K562 (cell line): ENCODE measurements at regions not wholly inside any gene's neighbourhood (a gene's known extent, or its start where the extent isn't known, plus 50 kb on each side); places are given as distances from the start of the nearest gene placed in this dataset.

Experiments used
- ATAC-seq: fragments of 200-7000 bp; cut with Tn5 transposase; 3 replicates; pipeline ENCODE4 v1.9.1; 2020; ENCODE audit warnings: moderate library complexity
- BruUV-seq: library from RNA; stranded (reverse); fragments of 400-500 nt; replicated peaks from 2 replicates; lab custom pipeline; 2021; lab: Mats Ljungman, UMichigan
- CTCF ChIA-PET: fragments of 300-600 bp; formaldehyde crosslinking; extraction: SDS; loops from one replicate; lab custom pipeline; 2021; ENCODE audit warnings: low intra/inter-chr PET ratio; lab: Yijun Ruan, JAX
- POLR2A ChIA-PET: fragments of 300-600, 350-650 bp; sonication (Branson Sonifier 250); formaldehyde crosslinking; extraction: SDS; loops from one replicate; lab custom pipeline; 2021; ENCODE audit warnings: antibody characterized with exemption, inconsistent platforms; lab: Yijun Ruan, JAX
- DNase-seq, 4 experiments: peaks; one replicate each; pipeline versions ENCODE4 v3.0.0 to v3.0.0-alpha.2; 2011 to 2018; ENCODE audit warnings: low spot score in 3 of 4, mixed read lengths in 3 of 4; ENCODE audit errors: extremely low read depth in 1 of 4
- FAIRE-seq: peaks from 2 replicates; lab custom pipeline; 2011; peaks lifted over from hg19 to GRCh38; lab: Jason Lieb, UNC
- H2AFZ ChIP-seq: 2 replicates; pipeline ENCODE4 v1.6.0; 2011; ENCODE audit warnings: low read depth, low read length, control low read depth, inconsistent platforms
- H3K27ac ChIP-seq: fragments of 200-600 bp; 3 replicates; pipeline ENCODE4 v1.8.0; 2011; ENCODE audit warnings: low read depth, mild to moderate bottlenecking, control low read depth, inconsistent platforms, low read length, moderate library complexity, mixed read lengths; ENCODE audit errors: extremely low read depth
- H3K27me3 ChIP-seq, 2 experiments: fragments of 300-600 bp in 1 of 2; 2 replicates in 1 of 2; 3 replicates in 1 of 2; pipeline versions ENCODE4 v1.6.0 to v1.8.0; 2011; ENCODE audit warnings: inconsistent platforms in 2 of 2, low read length in 2 of 2, mild to moderate bottlenecking in 1 of 2, mixed read lengths in 1 of 2, moderate library complexity in 1 of 2; ENCODE audit not compliant: control insufficient read depth in 2 of 2, insufficient read depth in 2 of 2
- H3K36me3 ChIP-seq: fragments of 300-600 bp; 3 replicates; pipeline ENCODE4 v1.8.0; 2011; ENCODE audit warnings: mild to moderate bottlenecking, low read length, inconsistent platforms; ENCODE audit not compliant: control insufficient read depth, insufficient read depth
- H3K4me1 ChIP-seq, 2 experiments: fragments of 200-600 bp in 1 of 2; replicated peaks in 1 of 2; 2 replicates in 1 of 2; 3 replicates in 1 of 2; pipeline versions ENCODE4 v1.5.1 to v1.8.0; 2011; ENCODE audit warnings: inconsistent platforms in 2 of 2, low read length in 2 of 2, mild to moderate bottlenecking in 1 of 2, mixed read lengths in 1 of 2, moderate library complexity in 1 of 2; ENCODE audit not compliant: control insufficient read depth in 2 of 2, insufficient read depth in 2 of 2
- H3K4me2 ChIP-seq: 2 replicates; pipeline ENCODE4 v1.6.1; 2011; ENCODE audit warnings: low read length, control low read depth, inconsistent platforms, mixed read lengths; ENCODE audit not compliant: insufficient read depth
- H3K4me3 ChIP-seq: fragments of 200-600 bp; sonication (generic), shearing (Covaris generic); 2 replicates; pipeline ENCODE4 v1.5.1; 2016; ENCODE audit warnings: control low read depth, inconsistent platforms
- H3K79me2 ChIP-seq: fragments of 200-600 bp; 3 replicates; pipeline ENCODE4 v1.8.0; 2011; ENCODE audit warnings: low read length, inconsistent platforms; ENCODE audit not compliant: control insufficient read depth, insufficient read depth
- H3K9ac ChIP-seq, 2 experiments: 2 replicates each; pipeline versions ENCODE4 v1.6.0 to v1.6.1; 2011; ENCODE audit warnings: low read depth in 2 of 2, low read length in 2 of 2, control low read depth in 1 of 2, inconsistent platforms in 1 of 2, mild to moderate bottlenecking in 1 of 2, mixed read lengths in 1 of 2; ENCODE audit not compliant: insufficient read depth in 1 of 2
- H3K9me1 ChIP-seq: one replicate; pipeline ENCODE4 v1.6.0; 2011; ENCODE audit warnings: inconsistent platforms, mild to moderate bottlenecking, low read length, moderate library complexity; ENCODE audit not compliant: control insufficient read depth, insufficient read depth
- H3K9me3 ChIP-seq: replicated peaks from 2 replicates; pipeline ENCODE4 v1.5.1; 2011; ENCODE audit warnings: low read depth, low read length, inconsistent platforms; ENCODE audit not compliant: control insufficient read depth, insufficient read depth
- H4K20me1 ChIP-seq: replicated peaks from 2 replicates; pipeline ENCODE4 v1.6.1; 2011; ENCODE audit warnings: low read length, inconsistent platforms, mixed read lengths; ENCODE audit not compliant: control insufficient read depth, insufficient read depth
- CREM ChIP-seq: IDR thresholded peaks from 2 replicates; pipeline ENCODE4 v1.6.1; 2014; ENCODE audit warnings: antibody characterized with exemption, low read depth
- DACH1 ChIP-seq: fragments of 450-650 bp; IDR thresholded peaks from 2 replicates; pipeline ENCODE4 v1.6.1; 2018; ENCODE audit not compliant: partially characterized antibody
- SMARCA4 ChIP-seq: fragments of 450-650 bp; IDR thresholded peaks from 2 replicates; pipeline ENCODE4 v1.6.1; 2016
- ZNF316 ChIP-seq: fragments of 450-650 bp; IDR thresholded peaks from 2 replicates; pipeline ENCODE4 v1.6.1; 2016
- WGBS: fragments of 100-300 bp; shearing (Covaris generic); methylation state at CpG from one replicate; pipeline ENCODE4 v1.1.6; 2016; ENCODE audit warnings: low coverage, mixed read lengths; ENCODE audit not compliant: insufficient coverage; ENCODE audit errors: missing lambda C conversion rate; 5-methylcytosine and 5-hydroxymethylcytosine counted together
- in situ Hi-C: fragments of 300-500 bp; cut with MboI; formaldehyde crosslinking; loops from 4 replicates; pipeline ENCODE4 v1.15.0; 2018; ENCODE audit warnings: inconsistent platforms, mixed read lengths
- intact Hi-C: fragments of 100-400 bp; cut with micrococcal nuclease; formaldehyde crosslinking; loops from 2 replicates; pipeline ENCODE4 v1.14.2; 2022
- TF ChIP-seq, protein P1 (sequence below): fragments of 450-650 bp; IDR thresholded peaks from one replicate; pipeline ENCODE4 v1.6.1; 2018; ENCODE audit warnings: mild to moderate bottlenecking, moderate library complexity; ENCODE audit not compliant: partially characterized antibody
- TF ChIP-seq, protein P2 (sequence below): conservative IDR thresholded peaks from 2 replicates; pipeline ENCODE4 v1.6.1; 2011; ENCODE audit warnings: low read depth, mild to moderate bottlenecking, low read length; ENCODE audit not compliant: control insufficient read depth
- TF ChIP-seq, protein P3 (sequence below): sonication (generic); formaldehyde crosslinking; IDR thresholded peaks from 2 replicates; pipeline ENCODE4 v1.8.1; 2022; ENCODE audit warnings: missing genetic modification reagents

DNA sequence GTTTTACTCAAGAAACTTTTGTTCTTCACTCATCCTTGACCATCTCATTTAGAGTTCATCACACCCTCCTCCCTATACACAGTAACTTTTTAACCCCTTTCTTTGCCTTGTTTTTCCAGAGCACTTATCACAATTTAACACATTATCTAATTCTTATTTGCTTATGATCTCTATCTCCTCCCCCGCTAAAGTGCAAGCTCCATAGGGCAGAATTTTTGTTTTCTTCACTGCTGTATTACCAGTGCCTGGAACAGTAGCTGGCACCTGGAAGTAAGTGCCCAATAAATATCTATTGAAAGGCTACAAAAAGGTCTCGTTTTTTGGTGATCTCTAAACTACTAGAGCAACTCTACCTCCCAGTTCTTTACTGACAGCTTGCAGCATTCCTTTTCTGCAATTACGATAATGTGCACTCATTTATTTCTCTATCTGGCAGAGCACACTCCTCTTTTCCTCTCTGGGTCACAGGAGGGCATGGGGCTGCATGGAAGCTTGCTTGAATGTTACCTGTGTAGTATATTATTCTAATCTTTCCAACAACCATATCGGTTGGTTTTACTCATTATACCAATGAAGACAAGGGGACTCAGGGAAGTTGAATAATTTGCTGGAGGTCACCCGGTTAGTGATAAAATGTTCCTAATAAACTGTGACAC, 57.4 kb upstream of the CHST9 start:
- DNase-seq = no peak
- Histone ChIP-seq H3K4me1 (no peaks in the 10 kb centered on the region), H3K36me3 (no peaks in the 10 kb centered on the region), H3K27me3 (no peaks in the 10 kb centered on the region), H2AFZ (no peak overlapping the region), H3K9ac (no peak overlapping the region), H3K9me1 (no peaks in the 10 kb centered on the region)
- CTCF ChIA-PET = no interaction called here
- BruUV-seq = no TSS peak
- TF ChIP-seq, protein P1, sequence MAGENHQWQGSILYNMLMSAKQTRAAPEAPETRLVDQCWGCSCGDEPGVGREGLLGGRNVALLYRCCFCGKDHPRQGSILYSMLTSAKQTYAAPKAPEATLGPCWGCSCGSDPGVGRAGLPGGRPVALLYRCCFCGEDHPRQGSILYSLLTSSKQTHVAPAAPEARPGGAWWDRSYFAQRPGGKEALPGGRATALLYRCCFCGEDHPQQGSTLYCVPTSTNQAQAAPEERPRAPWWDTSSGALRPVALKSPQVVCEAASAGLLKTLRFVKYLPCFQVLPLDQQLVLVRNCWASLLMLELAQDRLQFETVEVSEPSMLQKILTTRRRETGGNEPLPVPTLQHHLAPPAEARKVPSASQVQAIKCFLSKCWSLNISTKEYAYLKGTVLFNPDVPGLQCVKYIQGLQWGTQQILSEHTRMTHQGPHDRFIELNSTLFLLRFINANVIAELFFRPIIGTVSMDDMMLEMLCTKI = no peak
- TF ChIP-seq SMARCA4 (no peak), ZNF316 (no peak), DACH1 (no peak), CREM (no peak)
- TF ChIP-seq, protein P2, sequence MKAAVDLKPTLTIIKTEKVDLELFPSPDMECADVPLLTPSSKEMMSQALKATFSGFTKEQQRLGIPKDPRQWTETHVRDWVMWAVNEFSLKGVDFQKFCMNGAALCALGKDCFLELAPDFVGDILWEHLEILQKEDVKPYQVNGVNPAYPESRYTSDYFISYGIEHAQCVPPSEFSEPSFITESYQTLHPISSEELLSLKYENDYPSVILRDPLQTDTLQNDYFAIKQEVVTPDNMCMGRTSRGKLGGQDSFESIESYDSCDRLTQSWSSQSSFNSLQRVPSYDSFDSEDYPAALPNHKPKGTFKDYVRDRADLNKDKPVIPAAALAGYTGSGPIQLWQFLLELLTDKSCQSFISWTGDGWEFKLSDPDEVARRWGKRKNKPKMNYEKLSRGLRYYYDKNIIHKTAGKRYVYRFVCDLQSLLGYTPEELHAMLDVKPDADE = no peak
- TF ChIP-seq, protein P3, sequence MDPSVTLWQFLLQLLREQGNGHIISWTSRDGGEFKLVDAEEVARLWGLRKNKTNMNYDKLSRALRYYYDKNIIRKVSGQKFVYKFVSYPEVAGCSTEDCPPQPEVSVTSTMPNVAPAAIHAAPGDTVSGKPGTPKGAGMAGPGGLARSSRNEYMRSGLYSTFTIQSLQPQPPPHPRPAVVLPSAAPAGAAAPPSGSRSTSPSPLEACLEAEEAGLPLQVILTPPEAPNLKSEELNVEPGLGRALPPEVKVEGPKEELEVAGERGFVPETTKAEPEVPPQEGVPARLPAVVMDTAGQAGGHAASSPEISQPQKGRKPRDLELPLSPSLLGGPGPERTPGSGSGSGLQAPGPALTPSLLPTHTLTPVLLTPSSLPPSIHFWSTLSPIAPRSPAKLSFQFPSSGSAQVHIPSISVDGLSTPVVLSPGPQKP (CRISPR knock-in tag) = no peak
- TF ChIP-seq, all 486 proteins: peak for 0
- Histone ChIP-seq H3K27ac (no peak overlapping the region), H3K79me2 (no peaks in the 10 kb centered on the region), H4K20me1 (no peaks in the 10 kb centered on the region), H3K4me3 (no peak overlapping the region), H3K4me2 (no peak overlapping the region), H3K9me3 (no peaks in the 10 kb centered on the region; the same call in 1 of the 2 replicates)
- intact Hi-C loops (no loop called here), in situ Hi-C loops (no loop called here)
- FAIRE-seq = no peak
- WGBS = 0% methylated on average over 5 of the region's 5 CpGs
- POLR2A ChIA-PET = no interaction called here
- ATAC-seq = no peak
